WTC11 (cell line): ENCODE measurements at regions not wholly inside any gene's neighbourhood (a gene's known extent, or its start where the extent isn't known, plus 50 kb on each side); places are given as distances from the start of the nearest gene placed in this dataset.

Experiments used
- ATAC-seq: fragments of 200-7000 bp; cut with Tn5 transposase; 2 replicates; pipeline ENCODE4 v1.10.0; 2021; ENCODE audit warnings: mild to moderate bottlenecking, moderate library complexity
- CTCF ChIA-PET: fragments of 300-600 bp; sonication (Branson Sonifier 250); formaldehyde crosslinking; loops from one replicate; lab custom pipeline; 2021; ENCODE audit warnings: antibody characterized with exemption; lab: Charles Lee
- POLR2A ChIA-PET: fragments of 350-600 bp; sonication (Branson Sonifier 250); formaldehyde crosslinking; loops from one replicate; lab custom pipeline; 2021; ENCODE audit warnings: antibody characterized with exemption; lab: Charles Lee
- DNase-seq: peaks from one replicate; pipeline ENCODE4 v3.0.0; 2021; ENCODE audit warnings: low spot score
- H3K27ac Mint-ChIP-seq: 2 replicates; pipeline ENCODE4 v1.8.0; 2021; ENCODE audit warnings: mixed read lengths
- H3K27me3 Mint-ChIP-seq: 2 replicates; pipeline ENCODE4 v1.8.0; 2021; ENCODE audit warnings: low read depth, mild to moderate bottlenecking, moderate library complexity, mixed read lengths
- H3K36me3 Mint-ChIP-seq: 2 replicates; pipeline ENCODE4 v1.8.0; 2021; ENCODE audit warnings: mixed read lengths
- H3K4me1 Mint-ChIP-seq: 2 replicates; pipeline ENCODE4 v1.8.0; 2022; ENCODE audit warnings: mixed read lengths
- H3K4me3 Mint-ChIP-seq: 2 replicates; pipeline ENCODE4 v1.8.0; 2021; ENCODE audit warnings: mild to moderate bottlenecking, moderate library complexity, mixed read lengths
- H3K9me3 Mint-ChIP-seq: 2 replicates; pipeline ENCODE4 v1.8.0; 2021; ENCODE audit warnings: mixed read lengths
- ATF1 ChIP-seq: sonication (generic); formaldehyde crosslinking; IDR thresholded peaks from 2 replicates; pipeline ENCODE4 v1.8.1; 2023; ENCODE audit warnings: mild to moderate bottlenecking, moderate library complexity, missing genetic modification reagents
- CREB1 ChIP-seq: sonication (generic); formaldehyde crosslinking; IDR thresholded peaks from 2 replicates; pipeline ENCODE4 v1.8.0; 2023; ENCODE audit warnings: mild to moderate bottlenecking, missing genetic modification reagents
- GRHL2 ChIP-seq: fragments of 250-450 bp; sonication (Bioruptor Pico); IDR thresholded peaks from 2 replicates; pipeline ENCODE4 v1.8.0; 2022; ENCODE audit warnings: mild to moderate bottlenecking, moderate library complexity; ENCODE audit not compliant: insufficient replicate concordance, severe bottlenecking
- HMGXB4 ChIP-seq: sonication (generic); formaldehyde crosslinking; IDR thresholded peaks from 2 replicates; pipeline ENCODE4 v1.8.1; 2023; ENCODE audit warnings: mild to moderate bottlenecking, moderate library complexity, missing genetic modification reagents
- NR2C2 ChIP-seq: sonication (generic); formaldehyde crosslinking; IDR thresholded peaks from 2 replicates; pipeline ENCODE4 v1.8.0; 2022; ENCODE audit warnings: mild to moderate bottlenecking, missing genetic modification reagents
- OVOL2 ChIP-seq: fragments of 250-450 bp; sonication (Bioruptor Pico); IDR thresholded peaks from 2 replicates; pipeline ENCODE4 v1.9.0; 2021; ENCODE audit warnings: mild to moderate bottlenecking, borderline replicate concordance
- RORB ChIP-seq: fragments of 250-450 bp; sonication (Bioruptor Pico); IDR thresholded peaks from 2 replicates; pipeline ENCODE4 v1.9.0; 2021; ENCODE audit warnings: mild to moderate bottlenecking
- STAT6 ChIP-seq: sonication (generic); formaldehyde crosslinking; conservative IDR thresholded peaks from 2 replicates; pipeline ENCODE4 v1.8.1; 2023; ENCODE audit warnings: mild to moderate bottlenecking, low read depth, missing genetic modification reagents, moderate library complexity
- TCF7 ChIP-seq: sonication (generic); formaldehyde crosslinking; IDR thresholded peaks from 2 replicates; pipeline ENCODE4 v1.8.0; 2022; ENCODE audit warnings: mild to moderate bottlenecking, low read depth, missing genetic modification reagents, moderate library complexity
- TP53 ChIP-seq: sonication (generic); formaldehyde crosslinking; IDR thresholded peaks from 2 replicates; pipeline ENCODE4 v1.8.1; 2023; ENCODE audit warnings: mild to moderate bottlenecking, missing genetic modification reagents
- ZBTB21 ChIP-seq: sonication (generic); formaldehyde crosslinking; IDR thresholded peaks from 2 replicates; pipeline ENCODE4 v1.8.1; 2023; ENCODE audit warnings: mild to moderate bottlenecking, missing genetic modification reagents, borderline replicate concordance
- ZNF532 ChIP-seq: fragments of 250-450 bp; sonication (Bioruptor Pico); IDR thresholded peaks from 2 replicates; pipeline ENCODE4 v1.9.0; 2021; ENCODE audit warnings: mild to moderate bottlenecking, borderline replicate concordance
- TF ChIP-seq, protein P1 (sequence below): sonication (generic); formaldehyde crosslinking; IDR thresholded peaks from 2 replicates; pipeline ENCODE4 v1.8.1; 2023; ENCODE audit warnings: mild to moderate bottlenecking, missing genetic modification reagents, moderate library complexity
- TF ChIP-seq, protein P2 (sequence below): sonication (generic); formaldehyde crosslinking; IDR thresholded peaks from 2 replicates; pipeline ENCODE4 v1.8.1; 2023; ENCODE audit warnings: mild to moderate bottlenecking, missing genetic modification reagents, moderate library complexity

DNA sequence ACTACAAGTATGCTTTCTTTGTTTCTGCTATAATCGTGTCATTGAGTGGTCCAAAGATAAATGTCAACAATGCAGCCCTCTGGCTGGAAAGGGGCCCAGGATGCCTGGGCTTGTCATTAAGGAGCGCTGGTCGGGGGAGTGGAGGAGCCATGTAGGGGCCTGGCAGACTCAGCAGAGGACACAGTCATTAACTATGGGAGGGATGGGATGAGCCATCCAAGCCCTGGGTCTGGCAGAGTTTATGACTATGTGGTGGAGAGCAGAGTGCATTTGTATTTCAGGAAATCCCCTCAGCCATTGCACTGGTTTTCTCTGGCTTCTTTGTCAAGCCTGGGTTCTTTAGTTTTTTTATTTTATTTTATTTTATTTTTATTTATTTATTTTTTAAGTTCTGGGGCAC, 243.1 kb downstream of the C12orf75 start:
- ATAC-seq (no peak), DNase-seq (no peak)
- ChIA-PET CTCF (no interaction called here), POLR2A (no interaction called here)
- Mint-ChIP-seq H3K27ac (no peak overlapping the region), H3K9me3 (no peaks in the 10 kb centered on the region), H3K4me1 (no peaks in the 10 kb centered on the region), H3K27me3 (no peaks in the 10 kb centered on the region; the same call in 1 of the 2 replicates), H3K4me3 (no peak overlapping the region), H3K36me3 (no peaks in the 10 kb centered on the region)
- TF ChIP-seq RORB (CRISPR knock-in tag) (no peak), ZBTB21 (CRISPR knock-in tag) (no peak), GRHL2 (CRISPR knock-in tag) (no peak)

GRCh38 chr12:105574056-105574715, 243.7 kb downstream of the C12orf75 start:
- TF ChIP-seq HMGXB4 (CRISPR knock-in tag) (no peak), ZNF532 (CRISPR knock-in tag) (no peak), TCF7 (CRISPR knock-in tag) (no peak)
- Mint-ChIP-seq H3K4me3 (no peak overlapping the region), H3K4me1 (no peaks in the 10 kb centered on the region), H3K36me3 (no peaks in the 10 kb centered on the region), H3K9me3 (no peaks in the 10 kb centered on the region), H3K27me3 (no peaks in the 10 kb centered on the region; the same call in 1 of the 2 replicates), H3K27ac (no peak overlapping the region)
- ChIA-PET POLR2A (no interaction called here), CTCF (no interaction called here)
- ATAC-seq (no peak), DNase-seq (no peak)

DNA sequence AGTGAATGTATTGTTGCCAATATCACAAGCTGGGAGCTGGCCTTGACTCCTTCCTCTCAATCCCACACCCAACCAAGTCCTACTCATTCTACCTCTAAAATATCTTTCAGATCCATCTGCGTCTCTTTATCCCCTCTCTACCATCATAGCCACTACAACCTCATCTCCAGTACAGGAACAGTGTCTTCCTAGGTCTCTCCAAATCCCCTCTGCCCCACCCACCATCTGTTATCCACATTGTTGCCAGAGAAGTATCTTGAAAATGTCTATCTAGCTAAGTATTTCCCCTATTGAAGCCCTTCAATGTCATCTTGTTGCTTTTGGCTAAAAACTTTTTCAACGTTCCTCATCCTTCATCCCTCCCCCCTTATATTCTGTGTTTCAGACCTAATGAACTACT, 244.7 kb downstream of the C12orf75 start:
- Mint-ChIP-seq H3K4me1 (no peaks in the 10 kb centered on the region), H3K9me3 (no peaks in the 10 kb centered on the region), H3K27ac (no peak overlapping the region), H3K27me3 (no peaks in the 10 kb centered on the region; the same call in 1 of the 2 replicates), H3K4me3 (no peak overlapping the region), H3K36me3 (no peaks in the 10 kb centered on the region)
- DNase-seq: no peak
- ATAC-seq: no peak
- CTCF ChIA-PET: no interaction called here
- POLR2A ChIA-PET: no interaction called here
- TF ChIP-seq NR2C2 (no peak), CREB1 (no peak), ATF1 (no peak), OVOL2 (no peak), STAT6 (CRISPR knock-in tag) (no peak), TP53 (CRISPR knock-in tag) (no peak), ZNF532 (CRISPR knock-in tag) (no peak)
- TF ChIP-seq, protein P1, sequence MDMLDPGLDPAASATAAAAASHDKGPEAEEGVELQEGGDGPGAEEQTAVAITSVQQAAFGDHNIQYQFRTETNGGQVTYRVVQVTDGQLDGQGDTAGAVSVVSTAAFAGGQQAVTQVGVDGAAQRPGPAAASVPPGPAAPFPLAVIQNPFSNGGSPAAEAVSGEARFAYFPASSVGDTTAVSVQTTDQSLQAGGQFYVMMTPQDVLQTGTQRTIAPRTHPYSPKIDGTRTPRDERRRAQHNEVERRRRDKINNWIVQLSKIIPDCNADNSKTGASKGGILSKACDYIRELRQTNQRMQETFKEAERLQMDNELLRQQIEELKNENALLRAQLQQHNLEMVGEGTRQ (CRISPR knock-in tag): no peak
- TF ChIP-seq, protein P2, sequence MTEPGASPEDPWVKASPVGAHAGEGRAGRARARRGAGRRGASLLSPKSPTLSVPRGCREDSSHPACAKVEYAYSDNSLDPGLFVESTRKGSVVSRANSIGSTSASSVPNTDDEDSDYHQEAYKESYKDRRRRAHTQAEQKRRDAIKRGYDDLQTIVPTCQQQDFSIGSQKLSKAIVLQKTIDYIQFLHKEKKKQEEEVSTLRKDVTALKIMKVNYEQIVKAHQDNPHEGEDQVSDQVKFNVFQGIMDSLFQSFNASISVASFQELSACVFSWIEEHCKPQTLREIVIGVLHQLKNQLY (CRISPR knock-in tag): no peak
